AG09319 (cell line): ENCODE measurements at regions not wholly inside any gene's neighbourhood (a gene's known extent, or its start where the extent isn't known, plus 50 kb on each side); places are given as distances from the start of the nearest gene placed in this dataset.
"Not testable (repeated sequence)": the region's sequence is repeated elsewhere in the genome, so short reads cannot be mapped to it uniquely, and the experiment has no call there.

ENCODE experiments used
- DNase-seq: peaks from one replicate; pipeline ENCODE4 v3.0.0-alpha.2; 2010; ENCODE audit warnings: low read depth; ENCODE audit errors: extremely low read depth
- CTCF ChIP-seq: IDR thresholded peaks from 2 replicates; pipeline ENCODE4 v1.5.1; 2011; ENCODE audit warnings: low read depth, mild to moderate bottlenecking, inconsistent platforms, low read length, moderate library complexity

- TF ChIP-seq CTCF = no peak
- DNase-seq = no peak
These were observed 85.8 kb downstream of the FOXF2 start for GRCh38 chr6:1475174-1475573.

- peak; percentile 33 for TF ChIP-seq CTCF
- peak; percentile 75 for DNase-seq
These were observed 88.2 kb downstream of the FOXF2 start for GRCh38 chr6:1477432-1478090.

DNA sequence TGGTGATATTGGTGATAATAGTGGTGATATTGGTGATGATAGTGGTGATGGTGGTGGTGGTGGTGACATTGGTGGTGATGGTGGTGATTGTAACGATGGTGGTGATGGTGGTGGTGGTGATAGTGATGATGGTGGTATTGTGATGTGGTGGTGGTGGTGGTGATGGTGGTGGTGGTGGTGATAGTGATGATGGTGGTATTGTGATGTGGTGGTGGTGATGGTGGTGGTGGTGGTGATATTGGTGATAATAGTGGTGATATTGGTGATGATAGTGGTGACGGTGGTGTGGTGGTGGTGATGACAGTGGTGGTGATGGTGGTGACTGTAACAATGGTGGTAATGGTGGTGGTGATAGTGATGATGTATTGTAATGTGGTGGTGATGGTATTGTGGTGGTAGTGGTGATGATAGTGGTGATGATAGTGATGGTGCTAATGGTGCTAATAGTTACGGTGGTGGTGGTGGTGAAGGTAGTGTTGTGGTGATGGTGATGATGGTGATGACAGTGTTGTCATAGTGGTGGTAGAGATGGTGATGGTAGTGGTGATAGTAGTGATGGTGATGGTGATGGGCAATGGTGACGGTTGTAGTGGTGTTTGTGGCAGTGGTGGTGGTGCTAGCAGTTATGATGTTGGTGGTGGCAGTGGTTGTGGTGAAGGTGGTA, 88.9 kb downstream of the FOXF2 start:
- DNase-seq = not testable (repeated sequence)

GRCh38 chr6:1479095-1479494, 89.7 kb downstream of the FOXF2 start:
- peak; percentile 91 for DNase-seq

DNA sequence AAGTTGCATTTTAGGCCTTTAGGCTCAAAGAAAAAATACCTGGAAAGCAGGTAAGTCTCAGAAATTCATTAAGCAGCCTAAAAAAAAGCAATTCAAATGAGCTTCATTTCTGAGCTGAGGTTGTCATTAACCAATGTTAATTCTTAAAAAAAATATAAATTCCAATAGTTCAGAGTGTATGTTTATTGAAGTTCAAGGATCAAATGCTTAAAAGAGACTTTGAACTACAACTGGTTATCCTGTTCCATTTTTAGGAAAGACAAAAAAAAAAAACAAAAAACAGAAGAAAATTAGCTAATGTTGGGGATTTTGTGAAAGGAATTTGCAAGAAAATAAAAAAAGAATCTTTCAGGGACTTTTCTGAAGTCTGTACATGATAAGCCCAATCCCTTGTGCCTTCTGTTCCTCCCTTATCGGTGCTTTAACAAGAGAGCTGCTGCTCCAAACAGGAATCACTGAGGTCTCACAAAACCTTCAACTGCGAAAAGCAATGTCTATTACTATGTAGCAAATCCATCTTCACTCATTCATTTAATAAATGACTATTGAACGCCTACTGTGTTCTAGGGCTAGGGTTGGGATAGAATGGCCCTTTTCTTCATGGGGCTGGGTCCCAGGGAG, 90.3 kb downstream of the FOXF2 start:
- no peak for TF ChIP-seq CTCF
- no peak for DNase-seq

More at GRCh38 chr6:1479095-1479494, 89.7 kb downstream of the FOXF2 start:
- TF ChIP-seq CTCF = peak; percentile 39

GRCh38 chr6:1481286-1481685, 91.9 kb downstream of the FOXF2 start:
- TF ChIP-seq CTCF = no peak
- DNase-seq = peak; percentile 83

DNA sequence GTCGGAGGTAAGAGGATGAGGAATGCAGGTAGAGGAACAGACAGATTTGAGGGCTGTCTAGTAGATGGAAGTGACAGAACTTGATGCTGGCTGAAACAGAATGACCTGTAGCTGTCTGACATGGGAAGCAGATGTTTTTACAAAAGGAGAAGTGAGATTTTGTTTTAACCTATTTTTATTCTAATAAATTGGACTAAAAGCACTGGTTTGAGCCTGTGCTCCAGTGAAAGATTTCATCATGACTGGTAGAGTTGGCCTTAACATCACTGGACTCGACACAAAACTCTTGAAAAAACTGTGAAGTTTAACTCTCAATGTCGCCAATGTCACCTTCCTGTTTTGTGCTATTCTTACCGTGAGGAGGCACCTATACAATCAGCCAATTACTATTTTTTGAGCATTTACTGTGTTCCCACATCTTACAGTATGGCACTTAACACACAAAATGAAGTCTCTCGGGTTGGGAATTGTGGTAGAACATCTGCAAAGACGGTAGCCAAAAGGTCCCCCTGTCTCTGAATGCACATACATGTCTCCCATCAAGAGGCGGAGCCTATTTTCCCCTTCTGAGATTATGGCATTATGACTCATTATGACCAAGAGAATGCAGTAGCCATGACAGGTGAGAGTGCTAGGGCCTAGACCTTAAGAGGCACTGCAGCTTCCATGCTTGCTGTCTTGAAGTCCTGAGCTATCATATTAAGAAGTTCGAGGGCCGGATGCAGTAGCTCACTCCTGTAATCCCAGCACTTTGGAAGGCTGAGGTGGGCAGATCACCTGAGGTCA, 93.2 kb downstream of the FOXF2 start:
- no peak for TF ChIP-seq CTCF
- DNase-seq = no peak
